B cell (primary cell): ENCODE measurements at regions not wholly inside any gene's neighbourhood (a gene's known extent, or its start where the extent isn't known, plus 50 kb on each side); places are given as distances from the start of the nearest gene placed in this dataset.

Experiments used
- ATAC-seq: fragments of 200-7000 bp; cut with Tn5 transposase; one replicate; pipeline ENCODE4 v1.10.0; 2021; ENCODE audit warnings: low read depth, mild to moderate bottlenecking, moderate number of reproducible peaks, moderate library complexity
- CTCF ChIA-PET: fragments of 350-600 bp; sonication (Branson Sonifier 250); formaldehyde crosslinking; loops from one replicate; lab custom pipeline; 2021; ENCODE audit warnings: antibody characterized with exemption, inconsistent platforms; lab: Charles Lee
- POLR2A ChIA-PET: fragments of 350-600 bp; sonication (Branson Sonifier 250); formaldehyde crosslinking; loops from one replicate; lab custom pipeline; 2021; ENCODE audit warnings: antibody characterized with exemption; lab: Charles Lee
- DNase-seq: peaks from one replicate; pipeline ENCODE4 v3.0.0; 2013
- H2AFZ ChIP-seq: 2 replicates; pipeline ENCODE4 v1.6.1; 2012; ENCODE audit warnings: mild to moderate bottlenecking, low read depth, low read length; ENCODE audit not compliant: insufficient read depth, poor library complexity, severe bottlenecking
- H3K27ac ChIP-seq, 2 donors: 1 replicate in 1 of 2; 2 replicates in 1 of 2; pipeline ENCODE4 v1.5.1; 2012 to 2013; ENCODE audit warnings: low read length in 2 of 2, mild to moderate bottlenecking in 2 of 2, moderate library complexity in 1 of 2
- H3K27me3 ChIP-seq, 4 experiments: fragments of 200-600 bp in 1 of 4; sonication (generic) in 1 of 4; replicated peaks in 1 of 4; 1 replicate in 2 of 4; 2 replicates in 2 of 4; pipeline versions ENCODE4 v1.6.1 to v1.7.0; 2013 to 2016; ENCODE audit warnings: low read length in 3 of 4, mild to moderate bottlenecking in 2 of 4, mixed read lengths in 1 of 4, moderate library complexity in 1 of 4; ENCODE audit not compliant: insufficient read depth in 4 of 4, control insufficient read depth in 3 of 4; ENCODE audit errors: control extremely low read depth in 1 of 4
- H3K36me3 ChIP-seq, 2 experiments: replicated peaks in 1 of 2; 1 replicate in 1 of 2; 2 replicates in 1 of 2; pipeline versions ENCODE4 v1.6.1 to v1.7.1; 2013; ENCODE audit warnings: low read length in 1 of 2; ENCODE audit not compliant: insufficient read depth in 2 of 2, control insufficient read depth in 1 of 2; ENCODE audit errors: control extremely low read depth in 1 of 2, extremely low read depth in 1 of 2
- H3K4me1 ChIP-seq, 2 donors: fragments of 200-600 bp in 1 of 2; sonication (generic) in 1 of 2; 1 replicate in 1 of 2; 2 replicates in 1 of 2; pipeline versions ENCODE4 v1.5.1 to v1.6.1; 2013 to 2017; ENCODE audit warnings: low read length in 2 of 2; ENCODE audit not compliant: control insufficient read depth in 2 of 2, insufficient read depth in 2 of 2
- H3K4me2 ChIP-seq: replicated peaks from 2 replicates; pipeline ENCODE3; 2012; ENCODE audit warnings: mild to moderate bottlenecking, low read depth, low read length; ENCODE audit not compliant: poor library complexity, severe bottlenecking
- H3K4me3 ChIP-seq, 5 experiments: fragments of 200-600 bp in 1 of 5; sonication (generic) in 1 of 5; 1 replicate in 3 of 5; 2 replicates in 2 of 5; pipeline versions ENCODE4 v1.5.1 to v1.7.0; 2011 to 2016; ENCODE audit warnings: low read length in 4 of 5, mild to moderate bottlenecking in 4 of 5, low read depth in 2 of 5, control low read depth in 1 of 5, moderate library complexity in 1 of 5; ENCODE audit not compliant: insufficient read depth in 1 of 5; ENCODE audit errors: control extremely low read depth in 1 of 5, extremely low read depth in 1 of 5
- H3K79me2 ChIP-seq: fragments of 200-600 bp; sonication (generic); one replicate; pipeline ENCODE4 v1.6.0; 2016; ENCODE audit warnings: low read length; ENCODE audit not compliant: control insufficient read depth, insufficient read depth
- H3K9ac ChIP-seq: fragments of 200-600 bp; sonication (generic); 2 replicates; pipeline ENCODE4 v1.6.1; 2017; ENCODE audit warnings: mild to moderate bottlenecking, low read length, moderate library complexity
- H3K9me3 ChIP-seq, 3 donors: one replicate each; pipeline versions ENCODE4 v1.6.1 to v1.7.1; 2013; ENCODE audit warnings: low read length in 2 of 3; ENCODE audit not compliant: control insufficient read depth in 2 of 3, insufficient read depth in 1 of 3; ENCODE audit errors: control extremely low read depth in 1 of 3
- H4K20me1 ChIP-seq: 2 replicates; pipeline ENCODE4 v1.6.0; 2012; ENCODE audit warnings: mild to moderate bottlenecking, low read length; ENCODE audit not compliant: insufficient read depth, control insufficient read depth, poor library complexity, severe bottlenecking
- H3K27ac Mint-ChIP-seq: one replicate; pipeline ENCODE4 v1.8.0; 2021; ENCODE audit warnings: mixed read lengths
- H3K27me3 Mint-ChIP-seq: one replicate; pipeline ENCODE4 v1.8.0; 2021; ENCODE audit warnings: mixed read lengths
- H3K4me1 Mint-ChIP-seq: one replicate; pipeline ENCODE4 v1.8.0; 2021; ENCODE audit warnings: mixed read lengths
- H3K4me3 Mint-ChIP-seq: one replicate; pipeline ENCODE4 v1.8.0; 2021; ENCODE audit warnings: mixed read lengths
- H3K9me3 Mint-ChIP-seq: one replicate; pipeline ENCODE4 v1.8.0; 2022; ENCODE audit warnings: mixed read lengths; ENCODE audit not compliant: insufficient read depth
- EZH2 ChIP-seq: IDR thresholded peaks from 2 replicates; pipeline ENCODE4 v1.6.1; 2012; ENCODE audit warnings: borderline replicate concordance, low read depth, mild to moderate bottlenecking, moderate library complexity, low read length; ENCODE audit not compliant: insufficient read depth, poor library complexity, severe bottlenecking
- WGBS: methylation state at CpG from one replicate; pipeline ENCODE4 v1.1.5; 2013; ENCODE audit warnings: missing lambda C conversion rate; ENCODE audit not compliant: insufficient coverage; 5-methylcytosine and 5-hydroxymethylcytosine counted together
- intact Hi-C: fragments of 100-400 bp; cut with micrococcal nuclease; formaldehyde crosslinking; loops from one replicate; pipeline ENCODE4 v1.10.0; 2022
- TF ChIP-seq, protein P1 (sequence below): fragments of 200-600 bp; IDR thresholded peaks from one replicate; pipeline ENCODE4 v1.8.0; 2022; ENCODE audit warnings: antibody characterized with exemption, mild to moderate bottlenecking

DNA sequence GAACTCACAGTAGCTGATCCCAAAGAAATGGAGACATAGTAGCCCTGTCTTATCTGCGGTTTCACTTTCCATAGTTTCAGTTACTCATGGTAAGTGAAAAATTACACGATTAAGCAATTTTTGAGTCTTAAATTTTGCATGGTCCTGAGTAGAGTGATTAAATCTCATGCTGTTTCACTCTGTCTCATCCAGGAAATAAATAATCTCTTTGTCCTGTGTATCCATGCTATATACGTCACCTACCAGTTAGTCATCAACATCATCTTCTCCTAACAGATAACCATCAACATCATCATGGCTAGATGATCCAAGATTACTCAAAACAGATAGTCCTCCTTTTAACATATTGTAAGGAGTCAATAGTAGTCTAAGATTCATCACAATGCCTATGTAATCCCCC, 1589.3 kb downstream of the BRINP3 start:
- Histone ChIP-seq H3K9me3 (peaks cover 0 to 5% (median 0%) of the 10 kb centered on the region in 3 donors), H4K20me1 (no peaks in the 10 kb centered on the region), H3K9ac (no peak overlapping the region), H3K4me3 (no peak overlapping the region), H3K4me1 (no peaks in the 10 kb centered on the region), H3K79me2 (no peaks in the 10 kb centered on the region), H3K4me2 (no peak overlapping the region), H3K27ac (no peak overlapping the region), H2AFZ (no peak overlapping the region), H3K36me3 (no peaks in the 10 kb centered on the region), H3K27me3 (no peaks in the 10 kb centered on the region)
- intact Hi-C loops, result no loop called here
- H3K9me3 Mint-ChIP-seq, result peaks cover 6% of the 10 kb centered on the region
- ChIA-PET POLR2A (no interaction called here), CTCF (no interaction called here)
- no CpG with 5 or more reads among the region's 3 CpGs for WGBS
- H3K4me3 Mint-ChIP-seq, result no peak overlapping the region
- TF ChIP-seq, protein P1, sequence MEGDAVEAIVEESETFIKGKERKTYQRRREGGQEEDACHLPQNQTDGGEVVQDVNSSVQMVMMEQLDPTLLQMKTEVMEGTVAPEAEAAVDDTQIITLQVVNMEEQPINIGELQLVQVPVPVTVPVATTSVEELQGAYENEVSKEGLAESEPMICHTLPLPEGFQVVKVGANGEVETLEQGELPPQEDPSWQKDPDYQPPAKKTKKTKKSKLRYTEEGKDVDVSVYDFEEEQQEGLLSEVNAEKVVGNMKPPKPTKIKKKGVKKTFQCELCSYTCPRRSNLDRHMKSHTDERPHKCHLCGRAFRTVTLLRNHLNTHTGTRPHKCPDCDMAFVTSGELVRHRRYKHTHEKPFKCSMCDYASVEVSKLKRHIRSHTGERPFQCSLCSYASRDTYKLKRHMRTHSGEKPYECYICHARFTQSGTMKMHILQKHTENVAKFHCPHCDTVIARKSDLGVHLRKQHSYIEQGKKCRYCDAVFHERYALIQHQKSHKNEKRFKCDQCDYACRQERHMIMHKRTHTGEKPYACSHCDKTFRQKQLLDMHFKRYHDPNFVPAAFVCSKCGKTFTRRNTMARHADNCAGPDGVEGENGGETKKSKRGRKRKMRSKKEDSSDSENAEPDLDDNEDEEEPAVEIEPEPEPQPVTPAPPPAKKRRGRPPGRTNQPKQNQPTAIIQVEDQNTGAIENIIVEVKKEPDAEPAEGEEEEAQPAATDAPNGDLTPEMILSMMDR, result no peak
- TF ChIP-seq EZH2, result no peak
- DNase-seq (no peak), ATAC-seq (no peak)
- H3K4me1 Mint-ChIP-seq, result no peaks in the 10 kb centered on the region
- no peak overlapping the region for H3K27ac Mint-ChIP-seq
- H3K27me3 Mint-ChIP-seq, result no peaks in the 10 kb centered on the region

DNA sequence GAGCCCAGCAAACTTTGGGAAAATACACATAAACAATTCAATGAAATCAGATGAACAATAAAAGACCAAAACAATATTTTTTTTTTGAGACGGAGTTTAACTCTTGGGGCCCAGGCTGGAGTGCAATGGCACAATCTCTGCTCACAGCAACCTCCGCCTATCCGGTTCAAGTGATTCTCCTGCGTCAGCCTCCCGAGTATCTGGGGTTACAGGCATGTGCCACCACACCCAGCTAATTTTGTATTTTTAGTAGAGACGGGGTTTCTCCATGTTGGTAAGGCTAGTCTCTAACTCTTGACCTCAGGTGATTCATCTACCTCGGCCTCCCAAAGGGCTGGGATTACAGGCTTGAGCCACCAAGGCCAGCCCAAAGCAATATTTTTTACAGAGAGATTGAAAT, 1588.5 kb downstream of the BRINP3 start:
- no peak for TF ChIP-seq EZH2
- TF ChIP-seq, protein P1, result no peak
- 100% methylated on average over 3 of the region's 7 CpGs for WGBS
- no peak overlapping the region for H3K4me2 ChIP-seq
- no peak for ATAC-seq
- no peaks in the 10 kb centered on the region for H3K4me1 ChIP-seq
- Mint-ChIP-seq H3K4me3 (no peak overlapping the region), H3K4me1 (no peaks in the 10 kb centered on the region), H3K27ac (no peak overlapping the region), H3K27me3 (no peaks in the 10 kb centered on the region), H3K9me3 (peaks cover 5% of the 10 kb centered on the region)
- H3K9me3 ChIP-seq, result peaks cover 0 to 5% (median 0%) of the 10 kb centered on the region in 3 donors
- no peak overlapping the region for H3K27ac ChIP-seq
- CTCF ChIA-PET, result interaction anchor here (0.7 kb wide), 1 partner anchor 435 kb away, joined by 3 read pairs; no protein-coding TSS in a partner anchor
- H3K36me3 ChIP-seq, result no peaks in the 10 kb centered on the region
- H4K20me1 ChIP-seq, result no peaks in the 10 kb centered on the region
- H3K27me3 ChIP-seq, result no peaks in the 10 kb centered on the region
- no peak for DNase-seq
- no peak overlapping the region for H3K4me3 ChIP-seq
- no peak overlapping the region for H2AFZ ChIP-seq
- POLR2A ChIA-PET, result no interaction called here
- H3K9ac ChIP-seq, result no peak overlapping the region
- intact Hi-C loops, result no loop called here
- no peaks in the 10 kb centered on the region for H3K79me2 ChIP-seq
